ENCODE measurements at regions not wholly inside any gene's neighbourhood (a gene's known extent, or its start where the extent isn't known, plus 50 kb on each side); places are given as distances from the start of the nearest gene placed in this dataset.
"Not testable (repeated sequence)": the region's sequence is repeated elsewhere in the genome, so short reads cannot be mapped to it uniquely, and the experiment has no call there.

- no peak for DNase-seq (ENCODE audit: low spot score)
Measured at GRCh38 chr12:97713270-97713669, 250.7 kb downstream of the RMST start.

GRCh38 chr12:97714107-97714563 lies 251.5 kb downstream of the RMST start:
- DNase-seq (ENCODE audit: low spot score) = no peak

- no peak for DNase-seq (ENCODE audit: low spot score)
Measured at GRCh38 chr12:97716356-97716755, 253.8 kb downstream of the RMST start.

- DNase-seq (ENCODE audit: low spot score) = not testable (repeated sequence)
Measured at GRCh38 chr12:97723801-97724200, 261.2 kb downstream of the RMST start.

- DNase-seq (ENCODE audit: low spot score) = no peak
Measured at GRCh38 chr12:97745406-97746101, 282.9 kb downstream of the RMST start.

GRCh38 chr12:97748298-97748697 lies 285.7 kb downstream of the RMST start:
- DNase-seq (ENCODE audit: low spot score) = no peak

GRCh38 chr12:97751704-97752103 lies 289.1 kb downstream of the RMST start:
- DNase-seq (ENCODE audit: low spot score) = no peak

- no peak for DNase-seq (ENCODE audit: low spot score)
Measured at GRCh38 chr12:97752129-97752528, 289.5 kb downstream of the RMST start.

- DNase-seq (ENCODE audit: low spot score) = no peak
Measured at GRCh38 chr12:97753332-97753731, 290.7 kb downstream of the RMST start.

GRCh38 chr12:97754306-97754705 lies 291.7 kb downstream of the RMST start:
- no peak for DNase-seq (ENCODE audit: low spot score)

GRCh38 chr12:97756066-97756666 lies 293.6 kb downstream of the RMST start:
- no peak for DNase-seq (ENCODE audit: low spot score)

- DNase-seq (ENCODE audit: low spot score) = no peak
Measured at GRCh38 chr12:97756741-97757140, 294.1 kb downstream of the RMST start.

- DNase-seq (ENCODE audit: low spot score) = no peak
Measured at GRCh38 chr12:97757481-97758193, 295.0 kb downstream of the RMST start.

- DNase-seq (ENCODE audit: low spot score) = no peak
Measured at GRCh38 chr12:97758194-97758501, 295.5 kb downstream of the RMST start.

GRCh38 chr12:97758586-97758985 lies 296.0 kb downstream of the RMST start:
- DNase-seq (ENCODE audit: low spot score) = no peak

- DNase-seq (ENCODE audit: low spot score) = no peak
Measured at GRCh38 chr12:97760601-97761000, 298.0 kb downstream of the RMST start.

- no peak for DNase-seq (ENCODE audit: low spot score)
Measured at GRCh38 chr12:97763113-97763512, 300.5 kb downstream of the RMST start.

- no peak for DNase-seq (ENCODE audit: low spot score)
Measured at GRCh38 chr12:97764700-97765099, 302.1 kb downstream of the RMST start.

- no peak for DNase-seq (ENCODE audit: low spot score)
Measured at GRCh38 chr12:97767347-97767746, 304.7 kb downstream of the RMST start.

- DNase-seq (ENCODE audit: low spot score) = no peak
Measured at GRCh38 chr12:97778111-97778510, 315.5 kb downstream of the RMST start.

- DNase-seq (ENCODE audit: low spot score) = no peak
Measured at GRCh38 chr12:97781342-97781741, 318.7 kb downstream of the RMST start.

- DNase-seq (ENCODE audit: low spot score) = no peak
Measured at GRCh38 chr12:97784904-97785303, 322.3 kb downstream of the RMST start.

- no peak for DNase-seq (ENCODE audit: low spot score)
Measured at GRCh38 chr12:97790281-97790680, 327.7 kb downstream of the RMST start.

Measured in CD4-positive, alpha-beta T cell treated with Interleukin-6 at 100 ng/mL for 8 hours (primary cell).